OCI-LY3 (cell line): ENCODE measurements at regions not wholly inside any gene's neighbourhood (a gene's known extent, or its start where the extent isn't known, plus 50 kb on each side); places are given as distances from the start of the nearest gene placed in this dataset.

ENCODE experiments used
- H2AFZ ChIP-seq: fragments of 200-600, 300-600 bp; shearing (Covaris generic); 2 replicates; pipeline ENCODE4 v1.6.0; 2014; ENCODE audit warnings: antibody characterized with exemption, low read depth, low read length
- H3K27ac ChIP-seq: fragments of 200-600, 300-600 bp; sonication (generic); 2 replicates; pipeline ENCODE4 v1.5.1; 2014; ENCODE audit warnings: mild to moderate bottlenecking, low read length, moderate library complexity, mixed read lengths
- H3K27me3 ChIP-seq: fragments of 200-600, 300-600 bp; sonication (generic); 2 replicates; pipeline ENCODE4 v1.6.1; 2014; ENCODE audit warnings: low read depth, low read length, mixed read lengths
- H3K36me3 ChIP-seq: fragments of 200-600, 300-600 bp; sonication (generic); replicated peaks from 2 replicates; pipeline ENCODE3; 2014; ENCODE audit warnings: low read depth, low read length, mixed read lengths
- H3K4me1 ChIP-seq: fragments of 300-600, 200-600 bp; sonication (generic); 2 replicates; pipeline ENCODE4 v1.6.1; 2014; ENCODE audit warnings: low read length, mixed read lengths
- H3K4me2 ChIP-seq: fragments of 200-600, 300-600 bp; sonication (generic); 2 replicates; pipeline ENCODE4 v1.6.1; 2014; ENCODE audit warnings: low read length, mixed read lengths
- H3K4me3 ChIP-seq: fragments of 300-600, 200-600 bp; sonication (generic); 2 replicates; pipeline ENCODE4 v1.5.1; 2014; ENCODE audit warnings: antibody characterized with exemption, mild to moderate bottlenecking, low read length, moderate library complexity
- H3K79me2 ChIP-seq: fragments of 300-600, 200-600 bp; shearing (Covaris generic); 2 replicates; pipeline ENCODE4 v1.6.1; 2014; ENCODE audit warnings: mild to moderate bottlenecking, low read length, mixed read lengths
- H3K9ac ChIP-seq: fragments of 300-600, 200-600 bp; shearing (Covaris generic); 2 replicates; pipeline ENCODE4 v1.6.0; 2014; ENCODE audit warnings: mild to moderate bottlenecking, low read length, moderate library complexity
- H3K9me3 ChIP-seq: fragments of 200-600, 300-600 bp; shearing (Covaris generic); 2 replicates; pipeline ENCODE4 v1.6.1; 2014; ENCODE audit warnings: low read length, mixed read lengths; ENCODE audit not compliant: insufficient read depth
- H4K20me1 ChIP-seq: fragments of 200-600, 300-600 bp; sonication (generic); 2 replicates; pipeline ENCODE4 v1.6.1; 2016; ENCODE audit warnings: low read length, mixed read lengths; ENCODE audit not compliant: insufficient read depth
- CTCF ChIP-seq: fragments of 200-600, 300-600 bp; sonication (generic); IDR thresholded peaks from 2 replicates; pipeline ENCODE4 v1.5.1; 2014; ENCODE audit warnings: antibody characterized with exemption, low read length, low read depth
- EZH2phosphoT487 ChIP-seq: fragments of 200-600 bp; shearing (Covaris generic); IDR thresholded peaks from 2 replicates; pipeline ENCODE4 v1.6.1; 2018; ENCODE audit warnings: antibody characterized with exemption, mixed run types, low read depth

- no peaks in the 10 kb centered on the region for H3K4me1 ChIP-seq
- no peak overlapping the region for H3K4me3 ChIP-seq
- no peak for TF ChIP-seq CTCF
- no peak for TF ChIP-seq EZH2phosphoT487
- H3K9ac ChIP-seq, result no peak overlapping the region
- H3K36me3 ChIP-seq, result no peaks in the 10 kb centered on the region
- H4K20me1 ChIP-seq, result no peaks in the 10 kb centered on the region
- no peaks in the 10 kb centered on the region for H3K27me3 ChIP-seq
- no peak overlapping the region for H3K27ac ChIP-seq
- H2AFZ ChIP-seq, result no peak overlapping the region
- H3K4me2 ChIP-seq, result no peak overlapping the region
- H3K9me3 ChIP-seq, result no peaks in the 10 kb centered on the region
- no peaks in the 10 kb centered on the region for H3K79me2 ChIP-seq
Measured at GRCh38 chr10:18860631-18861240, 187.9 kb upstream of the MALRD1 start.

GRCh38 chr10:18861382-18861781 is 187.2 kb upstream of the MALRD1 start:
- no peak for TF ChIP-seq CTCF
- no peak for TF ChIP-seq EZH2phosphoT487
- Histone ChIP-seq H3K9ac (no peak overlapping the region), H3K9me3 (no peaks in the 10 kb centered on the region), H3K4me1 (no peaks in the 10 kb centered on the region), H3K79me2 (no peaks in the 10 kb centered on the region), H3K27ac (no peak overlapping the region), H3K4me3 (no peak overlapping the region), H3K27me3 (no peaks in the 10 kb centered on the region), H4K20me1 (no peaks in the 10 kb centered on the region), H2AFZ (no peak overlapping the region), H3K36me3 (no peaks in the 10 kb centered on the region), H3K4me2 (no peak overlapping the region)

GRCh38 chr10:18866852-18867251 is 181.7 kb upstream of the MALRD1 start:
- Histone ChIP-seq H3K27me3 (no peaks in the 10 kb centered on the region), H3K9ac (no peak overlapping the region), H3K27ac (no peak overlapping the region), H3K4me2 (no peak overlapping the region), H3K4me3 (no peak overlapping the region), H2AFZ (no peak overlapping the region), H3K79me2 (no peaks in the 10 kb centered on the region), H4K20me1 (no peaks in the 10 kb centered on the region), H3K36me3 (no peaks in the 10 kb centered on the region), H3K4me1 (no peaks in the 10 kb centered on the region), H3K9me3 (no peaks in the 10 kb centered on the region)
- TF ChIP-seq CTCF (no peak), EZH2phosphoT487 (no peak)

GRCh38 chr10:18868919-18869318 is 179.7 kb upstream of the MALRD1 start:
- no peak overlapping the region for H3K27ac ChIP-seq
- TF ChIP-seq CTCF (no peak), EZH2phosphoT487 (no peak)
- no peak overlapping the region for H2AFZ ChIP-seq
- H3K79me2 ChIP-seq, result no peaks in the 10 kb centered on the region
- no peaks in the 10 kb centered on the region for H4K20me1 ChIP-seq
- H3K27me3 ChIP-seq, result no peaks in the 10 kb centered on the region
- no peak overlapping the region for H3K4me2 ChIP-seq
- no peak overlapping the region for H3K9ac ChIP-seq
- no peaks in the 10 kb centered on the region for H3K9me3 ChIP-seq
- no peaks in the 10 kb centered on the region for H3K36me3 ChIP-seq
- no peak overlapping the region for H3K4me3 ChIP-seq
- no peaks in the 10 kb centered on the region for H3K4me1 ChIP-seq
